DOHH2 (cell line): ENCODE measurements at regions not wholly inside any gene's neighbourhood (a gene's known extent, or its start where the extent isn't known, plus 50 kb on each side); places are given as distances from the start of the nearest gene placed in this dataset.

Experiments used
- H3F3A ChIP-seq: fragments of 200-600 bp; sonication (generic), shearing (Covaris generic); 2 replicates; pipeline ENCODE4 v1.6.0; 2016; ENCODE audit warnings: antibody characterized with exemption, mild to moderate bottlenecking; ENCODE audit not compliant: control insufficient read depth, insufficient read depth
- H3K27ac ChIP-seq: fragments of 200-600 bp; sonication (generic); 2 replicates; pipeline ENCODE4 v1.5.1; 2014; ENCODE audit warnings: low read depth, mild to moderate bottlenecking, low read length, moderate library complexity
- H3K27me3 ChIP-seq: fragments of 200-600 bp; sonication (generic); 2 replicates; pipeline ENCODE4 v1.6.1; 2014; ENCODE audit warnings: mild to moderate bottlenecking, low read length, mixed read lengths; ENCODE audit not compliant: control insufficient read depth
- H3K36me3 ChIP-seq: fragments of 200-600 bp; sonication (generic); 2 replicates; pipeline ENCODE4 v1.6.1; 2014; ENCODE audit warnings: mild to moderate bottlenecking, low read length, moderate library complexity, mixed read lengths; ENCODE audit not compliant: control insufficient read depth
- H3K4me1 ChIP-seq: fragments of 200-600 bp; sonication (generic); 2 replicates; pipeline ENCODE4 v1.6.1; 2014; ENCODE audit warnings: mild to moderate bottlenecking, low read length, mixed read lengths; ENCODE audit not compliant: control insufficient read depth
- H3K4me2 ChIP-seq: fragments of 200-600 bp; sonication (generic); 2 replicates; pipeline ENCODE4 v1.6.0; 2014; ENCODE audit warnings: mild to moderate bottlenecking, low read length, moderate library complexity
- H3K4me3 ChIP-seq: fragments of 200-600 bp; sonication (generic); 2 replicates; pipeline ENCODE4 v1.5.1; 2014; ENCODE audit warnings: mild to moderate bottlenecking, low read length, mixed read lengths
- H3K79me2 ChIP-seq: fragments of 200-600 bp; sonication (generic); 2 replicates; pipeline ENCODE4 v1.6.1; 2014; ENCODE audit warnings: mild to moderate bottlenecking, low read length, mixed read lengths; ENCODE audit not compliant: control insufficient read depth
- H3K9me2 ChIP-seq: fragments of 200-600 bp; sonication (generic); replicated peaks from 2 replicates; pipeline ENCODE4 v1.6.1; 2014; ENCODE audit warnings: mild to moderate bottlenecking, low read length, mixed read lengths; ENCODE audit not compliant: control insufficient read depth
- H3K9me3 ChIP-seq: fragments of 200-600 bp; sonication (generic); 2 replicates; pipeline ENCODE4 v1.6.1; 2014; ENCODE audit warnings: antibody characterized with exemption, low read length, mixed read lengths; ENCODE audit not compliant: control insufficient read depth, insufficient read depth
- H4K20me1 ChIP-seq: fragments of 200-600 bp; sonication (generic); 2 replicates; pipeline ENCODE4 v1.6.0; 2014; ENCODE audit warnings: low read depth, mild to moderate bottlenecking, antibody characterized with exemption, low read length, moderate library complexity; ENCODE audit not compliant: control insufficient read depth, insufficient read depth
- EZH2phosphoT487 ChIP-seq: fragments of 200-600 bp; sonication (generic); IDR thresholded peaks from 2 replicates; pipeline ENCODE4 v1.6.1; 2017; ENCODE audit warnings: borderline replicate concordance, mild to moderate bottlenecking, antibody characterized with exemption, low read length, moderate library complexity, mixed read lengths
- TF ChIP-seq, protein P1 (sequence below): fragments of 200-600 bp; sonication (generic); IDR thresholded peaks from one replicate; pipeline ENCODE4 v1.5.1; 2014; ENCODE audit warnings: antibody characterized with exemption, mild to moderate bottlenecking, low read depth, low read length; ENCODE audit not compliant: poor library complexity, severe bottlenecking

DNA sequence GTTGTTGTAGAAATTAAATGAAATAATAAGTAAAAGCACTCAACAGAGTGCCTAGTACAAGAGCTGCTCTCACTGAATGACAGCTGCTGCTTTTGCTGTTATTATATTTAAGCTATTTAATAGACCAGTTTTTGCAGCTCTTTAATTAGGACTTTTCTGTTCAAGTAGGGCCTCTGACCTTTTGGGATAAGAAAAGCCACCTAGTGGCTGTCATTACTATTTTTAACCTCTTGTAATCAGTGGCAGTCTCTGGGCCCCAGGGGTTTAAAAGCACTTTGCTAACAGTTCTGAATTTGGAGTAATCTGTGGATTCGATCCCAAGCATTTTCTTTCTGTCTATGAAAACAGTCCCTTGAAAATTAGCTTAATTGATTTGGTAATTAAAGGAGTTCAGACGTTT is 121.1 kb downstream of the NUDT12 start:
- no peaks in the 10 kb centered on the region for H3K36me3 ChIP-seq
- H3K79me2 ChIP-seq: no peaks in the 10 kb centered on the region
- H3K9me2 ChIP-seq: no peaks in the 10 kb centered on the region
- H3K27ac ChIP-seq: no peak overlapping the region
- H3K4me2 ChIP-seq: no peak overlapping the region
- no peaks in the 10 kb centered on the region for H3K4me1 ChIP-seq
- H3K27me3 ChIP-seq: no peaks in the 10 kb centered on the region
- no peaks in the 10 kb centered on the region for H4K20me1 ChIP-seq
- no peak overlapping the region for H3K4me3 ChIP-seq
- H3F3A ChIP-seq: no peaks in the 10 kb centered on the region
- no peak for TF ChIP-seq EZH2phosphoT487
- TF ChIP-seq, protein P1, sequence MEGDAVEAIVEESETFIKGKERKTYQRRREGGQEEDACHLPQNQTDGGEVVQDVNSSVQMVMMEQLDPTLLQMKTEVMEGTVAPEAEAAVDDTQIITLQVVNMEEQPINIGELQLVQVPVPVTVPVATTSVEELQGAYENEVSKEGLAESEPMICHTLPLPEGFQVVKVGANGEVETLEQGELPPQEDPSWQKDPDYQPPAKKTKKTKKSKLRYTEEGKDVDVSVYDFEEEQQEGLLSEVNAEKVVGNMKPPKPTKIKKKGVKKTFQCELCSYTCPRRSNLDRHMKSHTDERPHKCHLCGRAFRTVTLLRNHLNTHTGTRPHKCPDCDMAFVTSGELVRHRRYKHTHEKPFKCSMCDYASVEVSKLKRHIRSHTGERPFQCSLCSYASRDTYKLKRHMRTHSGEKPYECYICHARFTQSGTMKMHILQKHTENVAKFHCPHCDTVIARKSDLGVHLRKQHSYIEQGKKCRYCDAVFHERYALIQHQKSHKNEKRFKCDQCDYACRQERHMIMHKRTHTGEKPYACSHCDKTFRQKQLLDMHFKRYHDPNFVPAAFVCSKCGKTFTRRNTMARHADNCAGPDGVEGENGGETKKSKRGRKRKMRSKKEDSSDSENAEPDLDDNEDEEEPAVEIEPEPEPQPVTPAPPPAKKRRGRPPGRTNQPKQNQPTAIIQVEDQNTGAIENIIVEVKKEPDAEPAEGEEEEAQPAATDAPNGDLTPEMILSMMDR: no peak
- no peaks in the 10 kb centered on the region for H3K9me3 ChIP-seq

- Histone ChIP-seq H3K9me2 (no peaks in the 10 kb centered on the region), H3K9me3 (no peaks in the 10 kb centered on the region), H3K79me2 (no peaks in the 10 kb centered on the region), H3K27ac (no peak overlapping the region), H3F3A (no peaks in the 10 kb centered on the region), H4K20me1 (no peaks in the 10 kb centered on the region), H3K4me3 (no peak overlapping the region), H3K27me3 (no peaks in the 10 kb centered on the region), H3K36me3 (no peaks in the 10 kb centered on the region), H3K4me1 (no peaks in the 10 kb centered on the region), H3K4me2 (no peak overlapping the region)
- TF ChIP-seq, protein P1: no peak
- no peak for TF ChIP-seq EZH2phosphoT487
Measured at GRCh38 chr5:103439007-103439406, 123.6 kb downstream of the NUDT12 start.

DNA sequence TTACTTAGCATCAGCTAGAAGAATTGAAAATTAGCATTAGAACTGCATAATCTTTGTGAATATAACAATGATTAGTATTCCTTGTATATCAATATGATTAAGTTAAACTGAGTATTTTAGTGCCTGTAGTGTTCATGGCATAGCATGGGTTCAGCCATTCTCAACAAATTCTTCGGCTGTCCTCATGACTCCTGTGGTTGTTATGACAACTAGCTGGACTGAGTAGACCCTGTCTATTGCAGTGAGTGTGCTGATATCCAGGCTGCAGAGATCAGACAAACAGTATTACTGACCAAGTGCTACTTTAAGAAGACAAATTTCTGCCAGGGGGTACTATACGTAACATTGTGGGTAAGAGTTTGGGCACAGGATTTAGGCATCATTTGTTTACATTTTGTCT is 125.9 kb downstream of the NUDT12 start:
- no peaks in the 10 kb centered on the region for H3K27me3 ChIP-seq
- no peaks in the 10 kb centered on the region for H3K9me3 ChIP-seq
- no peaks in the 10 kb centered on the region for H3K4me1 ChIP-seq
- no peak overlapping the region for H3K4me3 ChIP-seq
- H3K4me2 ChIP-seq: no peak overlapping the region
- H3K27ac ChIP-seq: no peak overlapping the region
- H3F3A ChIP-seq: no peaks in the 10 kb centered on the region
- TF ChIP-seq EZH2phosphoT487: no peak
- TF ChIP-seq, protein P1: no peak
- no peaks in the 10 kb centered on the region for H4K20me1 ChIP-seq
- H3K36me3 ChIP-seq: no peaks in the 10 kb centered on the region
- no peaks in the 10 kb centered on the region for H3K9me2 ChIP-seq
- H3K79me2 ChIP-seq: no peaks in the 10 kb centered on the region

GRCh38 chr5:103436112-103436511 is 126.5 kb downstream of the NUDT12 start:
- Histone ChIP-seq H3F3A (no peaks in the 10 kb centered on the region), H3K36me3 (no peaks in the 10 kb centered on the region), H3K79me2 (no peaks in the 10 kb centered on the region), H3K9me2 (no peaks in the 10 kb centered on the region), H3K4me3 (no peak overlapping the region), H3K4me2 (no peak overlapping the region), H3K4me1 (no peaks in the 10 kb centered on the region), H4K20me1 (no peaks in the 10 kb centered on the region), H3K27me3 (no peaks in the 10 kb centered on the region), H3K9me3 (no peaks in the 10 kb centered on the region), H3K27ac (no peak overlapping the region)
- TF ChIP-seq EZH2phosphoT487: no peak
- TF ChIP-seq, protein P1: no peak
